SU-DHL-6 (cell line): ENCODE measurements at regions not wholly inside any gene's neighbourhood (a gene's known extent, or its start where the extent isn't known, plus 50 kb on each side); places are given as distances from the start of the nearest gene placed in this dataset.

ENCODE experiments used
- EZH2phosphoT487 ChIP-seq: fragments of 200-600 bp; sonication (generic), shearing (Covaris generic); conservative IDR thresholded peaks from 2 replicates; pipeline ENCODE4 v1.6.1; 2018; ENCODE audit warnings: mild to moderate bottlenecking, antibody characterized with exemption, low read length, moderate library complexity, mixed read lengths
- TF ChIP-seq, protein P1 (sequence below): fragments of 200-600 bp; sonication (generic); IDR thresholded peaks from one replicate; pipeline ENCODE4 v1.5.1; 2017; ENCODE audit warnings: antibody characterized with exemption, mild to moderate bottlenecking, low read length, moderate library complexity; ENCODE audit not compliant: insufficient read depth, poor library complexity, severe bottlenecking

DNA sequence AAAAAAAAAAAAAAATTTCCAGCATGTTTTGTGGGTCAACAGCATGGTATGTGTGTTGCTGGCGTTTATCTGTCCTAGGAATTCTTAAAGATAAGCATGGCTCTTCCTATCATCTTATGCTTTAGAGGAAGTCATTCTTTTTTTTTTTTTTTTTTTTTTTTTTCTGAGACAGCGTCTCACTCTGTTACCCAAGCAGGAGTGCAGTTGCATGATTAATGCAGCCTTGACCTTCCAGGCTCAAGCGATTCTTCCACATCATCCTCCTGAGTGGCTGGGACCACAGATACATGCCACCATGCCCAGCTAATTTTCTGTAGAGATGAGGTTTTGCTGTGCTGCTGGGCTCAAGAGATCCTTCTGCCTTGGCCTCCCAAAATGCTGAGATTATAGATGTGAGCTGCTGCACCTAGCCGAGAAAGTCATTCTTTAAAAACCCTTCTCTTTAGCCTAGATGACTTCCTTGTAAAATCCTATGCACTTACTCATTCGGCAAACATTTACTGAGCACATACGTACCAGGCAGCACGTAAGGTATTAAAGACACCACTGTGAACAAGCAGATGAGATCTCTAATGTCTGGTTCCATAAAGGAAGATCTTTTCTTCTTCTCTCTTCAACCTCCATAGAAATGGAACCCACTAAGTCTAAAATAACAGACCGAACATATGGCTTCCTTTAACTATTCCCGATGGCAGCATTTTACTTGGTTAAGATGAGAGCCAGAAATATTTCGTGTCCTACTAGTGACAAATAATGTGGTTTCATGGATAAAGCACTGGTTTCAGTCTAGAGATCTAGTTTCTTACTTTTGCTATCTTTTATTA is 122.4 kb downstream of the RIN2 start:
- TF ChIP-seq EZH2phosphoT487 = no peak
- TF ChIP-seq, protein P1, sequence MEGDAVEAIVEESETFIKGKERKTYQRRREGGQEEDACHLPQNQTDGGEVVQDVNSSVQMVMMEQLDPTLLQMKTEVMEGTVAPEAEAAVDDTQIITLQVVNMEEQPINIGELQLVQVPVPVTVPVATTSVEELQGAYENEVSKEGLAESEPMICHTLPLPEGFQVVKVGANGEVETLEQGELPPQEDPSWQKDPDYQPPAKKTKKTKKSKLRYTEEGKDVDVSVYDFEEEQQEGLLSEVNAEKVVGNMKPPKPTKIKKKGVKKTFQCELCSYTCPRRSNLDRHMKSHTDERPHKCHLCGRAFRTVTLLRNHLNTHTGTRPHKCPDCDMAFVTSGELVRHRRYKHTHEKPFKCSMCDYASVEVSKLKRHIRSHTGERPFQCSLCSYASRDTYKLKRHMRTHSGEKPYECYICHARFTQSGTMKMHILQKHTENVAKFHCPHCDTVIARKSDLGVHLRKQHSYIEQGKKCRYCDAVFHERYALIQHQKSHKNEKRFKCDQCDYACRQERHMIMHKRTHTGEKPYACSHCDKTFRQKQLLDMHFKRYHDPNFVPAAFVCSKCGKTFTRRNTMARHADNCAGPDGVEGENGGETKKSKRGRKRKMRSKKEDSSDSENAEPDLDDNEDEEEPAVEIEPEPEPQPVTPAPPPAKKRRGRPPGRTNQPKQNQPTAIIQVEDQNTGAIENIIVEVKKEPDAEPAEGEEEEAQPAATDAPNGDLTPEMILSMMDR = no peak
